ENCODE measurements at regions not wholly inside any gene's neighbourhood (a gene's known extent, or its start where the extent isn't known, plus 50 kb on each side); places are given as distances from the start of the nearest gene placed in this dataset.

DNA sequence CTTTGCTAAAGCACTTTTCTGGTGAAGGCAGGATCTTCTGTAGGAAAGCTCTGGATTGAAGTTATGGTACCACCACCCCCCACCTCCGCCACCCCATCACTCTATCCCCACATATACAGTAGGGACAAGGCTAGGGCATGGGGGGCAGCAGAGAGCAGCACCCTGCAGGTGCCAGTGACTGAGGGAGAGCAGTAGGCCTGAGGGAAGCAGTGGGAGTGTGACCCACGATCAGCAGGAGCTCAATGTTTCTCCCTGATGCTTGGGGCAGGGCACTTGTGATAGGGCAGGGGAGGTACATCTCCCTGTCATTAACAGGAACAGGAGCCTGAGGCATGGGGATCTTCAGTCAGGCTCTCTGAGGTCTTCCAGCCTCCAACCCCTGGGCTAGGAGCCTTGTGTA, 121.6 kb downstream of the ZFP36L2 start:
- Histone ChIP-seq H3K23ac (ENCODE audit: low read depth, low read length, poor library complexity) (no peak overlapping the region), H2AK5ac (ENCODE audit: low read depth, low read length) (peak overlapping the region; percentile 30), H3K9ac (ENCODE audit: low read depth, low read length, poor library complexity) (no peak overlapping the region), H2BK120ac (ENCODE audit: low read depth, low read length) (no peak overlapping the region), H4K8ac (ENCODE audit: low read depth, low read length) (no peak overlapping the region), H4K91ac (ENCODE audit: low read depth, low read length, poor library complexity) (peak overlapping the region; percentile 48), H3K4me2 (ENCODE audit: insufficient read depth, low read length, poor library complexity, severe bottlenecking) (no peak overlapping the region), H3K27ac (replicated peaks; ENCODE audit: low read length) (no peak overlapping the region), H3K4me1 (ENCODE audit: control insufficient read depth in 2 of 2, insufficient read depth in 1 of 2, low read depth in 1 of 2, low read length in 2 of 2) (peaks cover 38 to 48% of the 10 kb centered on the region in 2 donors), H2BK15ac (ENCODE audit: low read length) (peak overlapping the region; percentile 54), H2BK5ac (ENCODE audit: low read length) (no peak overlapping the region), H2AFZ (ENCODE audit: low read length) (no peak overlapping the region), H3K27me3 (ENCODE audit: control insufficient read depth in 3 of 3, insufficient read depth in 3 of 3, low read depth in 1 of 3, low read length in 3 of 3) (no peaks in the 10 kb centered on the region), H3K14ac (ENCODE audit: low read length) (no peak overlapping the region), H3K4me3 (ENCODE audit: low read length in 2 of 2) (no peak overlapping the region), H3K18ac (ENCODE audit: low read length) (peak overlapping the region; percentile 60), H3K9me3 (replicated peaks in 1 of 2; ENCODE audit: control insufficient read depth in 2 of 2, insufficient read depth in 1 of 2, low read depth in 1 of 2, low read length in 2 of 2) (peaks cover 2 to 9% of the 10 kb centered on the region in 2 donors), H2BK12ac (ENCODE audit: low read length) (peak overlapping the region; percentile 78), H3K4ac (ENCODE audit: low read length) (no peak overlapping the region), H3K36me3 (replicated peaks in 1 of 2; ENCODE audit: control insufficient read depth in 2 of 2, insufficient read depth in 2 of 2, low read length in 2 of 2) (no peaks in the 10 kb centered on the region), H3K79me1 (ENCODE audit: low read depth, low read length) (no peaks in the 10 kb centered on the region)
- no peak for DNase-seq (ENCODE audit: low spot score)
- no CpG with 5 or more reads among the region's 2 CpGs for WGBS, 2 donors (ENCODE audit: extremely low coverage in 2 of 2, insufficient read length in 2 of 2, insufficient replicate concordance in 1 of 2)

DNA sequence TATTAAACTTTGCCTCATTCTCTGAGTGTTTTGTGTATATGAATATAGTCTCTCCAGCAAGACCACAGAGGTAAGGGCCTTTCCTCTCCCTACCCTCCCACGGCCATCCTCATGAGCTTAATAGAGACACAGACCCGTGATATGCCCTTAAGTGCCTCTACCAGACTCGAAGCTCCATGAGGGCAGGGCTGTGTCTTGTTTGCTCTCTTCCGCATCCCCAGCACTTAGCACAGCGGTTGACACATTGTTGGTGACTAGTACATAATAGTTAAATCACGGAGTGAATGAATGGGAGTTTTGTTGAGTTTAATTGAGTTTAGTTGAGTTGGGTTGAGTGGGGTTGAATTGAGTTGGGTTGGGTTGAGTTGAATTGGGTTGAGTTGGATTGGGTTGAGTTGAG, 122.3 kb downstream of the ZFP36L2 start:
- Histone ChIP-seq H3K14ac (ENCODE audit: low read length) (no peak overlapping the region), H3K27me3 (ENCODE audit: control insufficient read depth in 3 of 3, insufficient read depth in 3 of 3, low read depth in 1 of 3, low read length in 3 of 3) (no peaks in the 10 kb centered on the region), H4K91ac (ENCODE audit: low read depth, low read length, poor library complexity) (no peak overlapping the region), H2BK5ac (ENCODE audit: low read length) (no peak overlapping the region), H2BK120ac (ENCODE audit: low read depth, low read length) (no peak overlapping the region), H2AK5ac (ENCODE audit: low read depth, low read length) (no peak overlapping the region), H3K27ac (replicated peaks; ENCODE audit: low read length) (no peak overlapping the region), H3K4me3 (ENCODE audit: low read length in 2 of 2) (no peak overlapping the region), H3K4ac (ENCODE audit: low read length) (no peak overlapping the region), H3K18ac (ENCODE audit: low read length) (no peak overlapping the region), H3K9me3 (replicated peaks in 1 of 2; ENCODE audit: control insufficient read depth in 2 of 2, insufficient read depth in 1 of 2, low read depth in 1 of 2, low read length in 2 of 2) (peaks cover 5 to 15% of the 10 kb centered on the region in 2 donors), H3K23ac (ENCODE audit: low read depth, low read length, poor library complexity) (no peak overlapping the region), H2BK12ac (ENCODE audit: low read length) (no peak overlapping the region), H4K8ac (ENCODE audit: low read depth, low read length) (no peak overlapping the region), H2BK15ac (ENCODE audit: low read length) (no peak overlapping the region), H3K79me1 (ENCODE audit: low read depth, low read length) (no peaks in the 10 kb centered on the region), H3K36me3 (replicated peaks in 1 of 2; ENCODE audit: control insufficient read depth in 2 of 2, insufficient read depth in 2 of 2, low read length in 2 of 2) (no peaks in the 10 kb centered on the region), H3K4me1 (ENCODE audit: control insufficient read depth in 2 of 2, insufficient read depth in 1 of 2, low read depth in 1 of 2, low read length in 2 of 2) (peaks cover 35 to 43% of the 10 kb centered on the region in 2 donors), H2AFZ (ENCODE audit: low read length) (no peak overlapping the region), H3K4me2 (ENCODE audit: insufficient read depth, low read length, poor library complexity, severe bottlenecking) (no peak overlapping the region), H3K9ac (ENCODE audit: low read depth, low read length, poor library complexity) (no peak overlapping the region)
- no peak for DNase-seq (ENCODE audit: low spot score)
- WGBS, 2 donors (ENCODE audit: extremely low coverage in 2 of 2, insufficient read length in 2 of 2, insufficient replicate concordance in 1 of 2) = 100% methylated on average over 1 of the region's 6 CpGs

DNA sequence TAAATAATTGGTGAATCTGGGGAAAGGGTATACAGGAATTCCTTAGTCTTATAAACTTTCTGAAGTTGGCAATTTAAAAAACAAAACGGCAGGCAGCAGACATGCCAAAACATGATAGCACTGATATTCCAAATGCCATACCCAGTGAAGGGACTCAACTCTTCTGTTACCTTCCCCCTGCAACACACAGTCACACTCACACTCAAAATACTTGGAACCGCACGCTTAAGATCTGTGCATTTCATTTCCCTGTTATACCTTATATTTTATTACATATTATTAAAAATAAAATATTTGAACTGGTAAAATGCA, 123.4 kb downstream of the ZFP36L2 start:
- peaks cover 5 to 16% of the 10 kb centered on the region in 2 donors for H3K9me3 ChIP-seq (replicated peaks in 1 of 2; ENCODE audit: control insufficient read depth in 2 of 2, insufficient read depth in 1 of 2, low read depth in 1 of 2, low read length in 2 of 2)
- H3K4me3 ChIP-seq (ENCODE audit: low read length in 2 of 2) = no peak overlapping the region
- no peak overlapping the region for H3K27ac ChIP-seq (replicated peaks; ENCODE audit: low read length)
- DNase-seq (ENCODE audit: low spot score) = no peak
- H2BK5ac ChIP-seq (ENCODE audit: low read length) = no peak overlapping the region
- H3K4ac ChIP-seq (ENCODE audit: low read length) = no peak overlapping the region
- H3K4me2 ChIP-seq (ENCODE audit: insufficient read depth, low read length, poor library complexity, severe bottlenecking) = no peak overlapping the region
- no peak overlapping the region for H3K14ac ChIP-seq (ENCODE audit: low read length)
- no peak overlapping the region for H2AFZ ChIP-seq (ENCODE audit: low read length)
- H3K18ac ChIP-seq (ENCODE audit: low read length) = no peak overlapping the region
- no peaks in the 10 kb centered on the region for H3K36me3 ChIP-seq (replicated peaks in 1 of 2; ENCODE audit: control insufficient read depth in 2 of 2, insufficient read depth in 2 of 2, low read length in 2 of 2)
- H3K27me3 ChIP-seq (ENCODE audit: control insufficient read depth in 3 of 3, insufficient read depth in 3 of 3, low read depth in 1 of 3, low read length in 3 of 3) = no peaks in the 10 kb centered on the region
- H2BK15ac ChIP-seq (ENCODE audit: low read length) = no peak overlapping the region
- H2BK120ac ChIP-seq (ENCODE audit: low read depth, low read length) = no peak overlapping the region
- H2AK5ac ChIP-seq (ENCODE audit: low read depth, low read length) = no peak overlapping the region
- no peak overlapping the region for H4K8ac ChIP-seq (ENCODE audit: low read depth, low read length)
- H4K91ac ChIP-seq (ENCODE audit: low read depth, low read length, poor library complexity) = no peak overlapping the region
- H3K4me1 ChIP-seq (ENCODE audit: control insufficient read depth in 2 of 2, insufficient read depth in 1 of 2, low read depth in 1 of 2, low read length in 2 of 2) = peaks cover 33 to 48% of the 10 kb centered on the region in 2 donors
- H2BK12ac ChIP-seq (ENCODE audit: low read length) = no peak overlapping the region
- no peak overlapping the region for H3K9ac ChIP-seq (ENCODE audit: low read depth, low read length, poor library complexity)
- H3K79me1 ChIP-seq (ENCODE audit: low read depth, low read length) = no peaks in the 10 kb centered on the region
- no CpG with 5 or more reads among the region's 3 CpGs for WGBS, 2 donors (ENCODE audit: extremely low coverage in 2 of 2, insufficient read length in 2 of 2, insufficient replicate concordance in 1 of 2)
- H3K23ac ChIP-seq (ENCODE audit: low read depth, low read length, poor library complexity) = no peak overlapping the region

DNA sequence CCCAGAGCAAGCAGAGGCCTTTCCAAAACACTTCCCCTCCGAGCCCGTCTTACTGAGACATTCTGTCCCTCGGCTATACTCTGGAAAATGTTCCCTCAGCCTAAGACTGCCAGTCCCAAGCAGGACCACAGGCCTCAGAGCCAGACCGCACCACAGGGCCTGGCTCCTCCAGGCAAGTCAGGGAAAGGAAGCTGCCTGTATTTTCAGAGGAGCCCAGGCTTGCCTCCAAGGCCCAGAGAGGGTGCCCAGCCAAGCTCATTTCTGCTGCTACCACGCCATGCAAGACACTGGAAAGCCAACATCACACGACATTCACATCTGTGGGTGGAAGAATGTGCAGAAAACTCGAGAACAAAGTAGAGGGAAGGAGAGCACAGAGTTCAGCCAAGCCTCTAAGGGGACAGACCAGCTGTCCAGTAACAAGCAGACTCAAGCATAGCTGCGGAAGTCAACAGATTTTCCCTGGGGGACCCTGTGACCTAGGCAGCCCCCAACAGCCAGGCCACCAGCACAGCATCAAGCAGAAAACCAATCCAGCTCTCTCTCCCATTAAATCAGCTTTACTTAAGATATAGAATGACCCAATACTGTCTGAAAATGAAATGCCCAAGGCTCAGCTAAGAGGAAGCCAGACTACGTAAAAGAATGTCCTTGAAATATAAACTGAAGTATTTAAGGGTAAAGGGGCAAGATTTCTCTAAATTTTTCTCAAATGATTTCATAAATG, 123.9 kb downstream of the ZFP36L2 start:
- Histone ChIP-seq H4K8ac (ENCODE audit: low read depth, low read length) (no peak overlapping the region), H3K27ac (replicated peaks; ENCODE audit: low read length) (peak overlapping the region; percentile 97), H3K4ac (ENCODE audit: low read length) (no peak overlapping the region), H2BK5ac (ENCODE audit: low read length) (peak overlapping the region; percentile 91), H2BK12ac (ENCODE audit: low read length) (peak overlapping the region; percentile 18), H2AFZ (ENCODE audit: low read length) (peak overlapping the region; percentile 51), H2BK120ac (ENCODE audit: low read depth, low read length) (peak overlapping the region; percentile 95), H3K27me3 (ENCODE audit: control insufficient read depth in 3 of 3, insufficient read depth in 3 of 3, low read depth in 1 of 3, low read length in 3 of 3) (no peaks in the 10 kb centered on the region), H3K18ac (ENCODE audit: low read length) (peak overlapping the region; percentile 90), H3K4me1 (ENCODE audit: control insufficient read depth in 2 of 2, insufficient read depth in 1 of 2, low read depth in 1 of 2, low read length in 2 of 2) (peaks cover 29 to 47% of the 10 kb centered on the region in 2 donors), H3K4me3 (ENCODE audit: low read length in 2 of 2) (no peak overlapping the region), H3K14ac (ENCODE audit: low read length) (no peak overlapping the region), H3K36me3 (replicated peaks in 1 of 2; ENCODE audit: control insufficient read depth in 2 of 2, insufficient read depth in 2 of 2, low read length in 2 of 2) (no peaks in the 10 kb centered on the region), H4K91ac (ENCODE audit: low read depth, low read length, poor library complexity) (peak overlapping the region; percentile 48), H2BK15ac (ENCODE audit: low read length) (no peak overlapping the region), H3K9me3 (replicated peaks in 1 of 2; ENCODE audit: control insufficient read depth in 2 of 2, insufficient read depth in 1 of 2, low read depth in 1 of 2, low read length in 2 of 2) (peaks cover 5 to 16% of the 10 kb centered on the region in 2 donors), H3K9ac (ENCODE audit: low read depth, low read length, poor library complexity) (no peak overlapping the region), H3K4me2 (ENCODE audit: insufficient read depth, low read length, poor library complexity, severe bottlenecking) (no peak overlapping the region), H3K79me1 (ENCODE audit: low read depth, low read length) (no peaks in the 10 kb centered on the region), H3K23ac (ENCODE audit: low read depth, low read length, poor library complexity) (no peak overlapping the region), H2AK5ac (ENCODE audit: low read depth, low read length) (peak overlapping the region; percentile 98)
- WGBS, 2 donors (ENCODE audit: extremely low coverage in 2 of 2, insufficient read length in 2 of 2, insufficient replicate concordance in 1 of 2) = no CpG with 5 or more reads among the region's 9 CpGs
- DNase-seq (ENCODE audit: low spot score) = no peak

All from neuronal stem cell (in vitro differentiated cells).